Activated naive CD4-positive, alpha-beta T cell treated with anti-CD3 and anti-CD28 coated beads, Interleukin-2, amount 50 U/mL, for 24 hours (primary cell): ENCODE measurements at regions not wholly inside any gene's neighbourhood (a gene's known extent, or its start where the extent isn't known, plus 50 kb on each side); places are given as distances from the start of the nearest gene placed in this dataset.

Source experiments
- H3K27ac Mint-ChIP-seq: one replicate; pipeline ENCODE4 v1.8.0; 2021; ENCODE audit warnings: mild to moderate bottlenecking, mixed read lengths
- H3K27me3 Mint-ChIP-seq: one replicate; pipeline ENCODE4 v1.8.0; 2021; ENCODE audit warnings: mixed read lengths
- H3K36me3 Mint-ChIP-seq: one replicate; pipeline ENCODE4 v1.8.0; 2021; ENCODE audit warnings: mixed read lengths
- H3K4me1 Mint-ChIP-seq: one replicate; pipeline ENCODE4 v1.8.0; 2021; ENCODE audit warnings: mixed read lengths
- H3K4me3 Mint-ChIP-seq: one replicate; pipeline ENCODE4 v1.8.0; 2021; ENCODE audit warnings: mild to moderate bottlenecking, mixed read lengths
- H3K9me3 Mint-ChIP-seq: one replicate; pipeline ENCODE4 v1.8.0; 2021; ENCODE audit warnings: mixed read lengths

- Mint-ChIP-seq H3K27me3 (peaks cover 3% of the 10 kb centered on the region), H3K4me3 (no peak overlapping the region), H3K36me3 (no peaks in the 10 kb centered on the region), H3K4me1 (no peaks in the 10 kb centered on the region), H3K9me3 (no peaks in the 10 kb centered on the region), H3K27ac (no peak overlapping the region)
Observed at GRCh38 chr20:23198815-23199214, 112.7 kb upstream of the CD93 start.

- peaks cover 3% of the 10 kb centered on the region for H3K27me3 Mint-ChIP-seq
- H3K27ac Mint-ChIP-seq, result no peak overlapping the region
- no peak overlapping the region for H3K4me3 Mint-ChIP-seq
- no peaks in the 10 kb centered on the region for H3K36me3 Mint-ChIP-seq
- no peaks in the 10 kb centered on the region for H3K4me1 Mint-ChIP-seq
- no peaks in the 10 kb centered on the region for H3K9me3 Mint-ChIP-seq
Observed at GRCh38 chr20:23197836-23198235, 111.7 kb upstream of the CD93 start.

DNA sequence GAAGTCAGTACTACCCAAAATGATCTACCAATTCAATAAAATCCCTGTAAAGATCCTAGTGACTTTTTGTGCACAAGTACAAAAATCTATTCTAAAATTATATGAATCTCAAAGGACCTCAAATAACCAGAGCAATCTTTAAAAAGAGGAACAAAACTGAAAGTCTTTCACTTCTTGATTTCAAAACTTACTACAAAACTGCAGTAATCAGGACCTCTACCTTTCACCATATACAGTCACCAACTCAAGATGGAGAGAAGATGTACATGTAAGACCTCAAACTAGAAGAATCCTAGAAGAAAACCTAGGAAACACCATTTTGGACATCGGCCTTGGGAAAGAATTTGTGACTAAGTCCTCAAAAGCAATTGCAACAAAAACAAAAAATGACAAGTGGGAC is 109.5 kb upstream of the CD93 start:
- no peaks in the 10 kb centered on the region for H3K4me1 Mint-ChIP-seq
- H3K4me3 Mint-ChIP-seq, result no peak overlapping the region
- no peaks in the 10 kb centered on the region for H3K36me3 Mint-ChIP-seq
- H3K27ac Mint-ChIP-seq, result no peak overlapping the region
- H3K9me3 Mint-ChIP-seq, result no peaks in the 10 kb centered on the region
- H3K27me3 Mint-ChIP-seq, result peaks cover 3% of the 10 kb centered on the region

DNA sequence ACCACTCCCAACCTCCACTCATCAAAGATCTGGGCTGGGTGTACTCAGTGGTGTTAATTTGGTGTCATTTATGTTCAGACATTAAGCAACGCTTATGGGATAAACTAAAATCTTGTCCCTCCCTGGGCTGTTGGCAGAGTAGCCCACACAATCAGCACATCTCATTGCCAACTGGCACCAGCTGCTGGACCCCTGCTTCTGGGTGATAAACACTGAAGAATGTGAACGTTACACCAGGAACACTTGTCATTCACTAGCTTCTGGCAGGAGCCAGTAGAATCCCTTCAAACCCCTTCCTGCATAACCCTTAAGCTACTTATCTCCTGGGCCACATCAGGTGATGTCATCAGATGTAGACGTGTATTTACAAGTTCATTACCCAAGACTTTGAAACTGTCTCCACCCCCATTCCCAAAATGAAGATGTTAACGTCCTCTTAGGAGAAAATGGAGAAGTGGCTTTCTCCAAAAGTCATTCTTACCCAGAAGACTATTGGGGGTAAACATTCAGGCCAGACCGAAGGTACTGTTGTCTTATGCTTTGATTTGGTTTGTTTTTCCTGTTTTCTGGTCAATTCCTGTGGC is 107.8 kb upstream of the CD93 start:
- no peaks in the 10 kb centered on the region for H3K9me3 Mint-ChIP-seq
- H3K36me3 Mint-ChIP-seq, result no peaks in the 10 kb centered on the region
- no peak overlapping the region for H3K4me3 Mint-ChIP-seq
- peaks cover 1% of the 10 kb centered on the region for H3K27me3 Mint-ChIP-seq
- H3K27ac Mint-ChIP-seq, result no peak overlapping the region
- H3K4me1 Mint-ChIP-seq, result no peaks in the 10 kb centered on the region

DNA sequence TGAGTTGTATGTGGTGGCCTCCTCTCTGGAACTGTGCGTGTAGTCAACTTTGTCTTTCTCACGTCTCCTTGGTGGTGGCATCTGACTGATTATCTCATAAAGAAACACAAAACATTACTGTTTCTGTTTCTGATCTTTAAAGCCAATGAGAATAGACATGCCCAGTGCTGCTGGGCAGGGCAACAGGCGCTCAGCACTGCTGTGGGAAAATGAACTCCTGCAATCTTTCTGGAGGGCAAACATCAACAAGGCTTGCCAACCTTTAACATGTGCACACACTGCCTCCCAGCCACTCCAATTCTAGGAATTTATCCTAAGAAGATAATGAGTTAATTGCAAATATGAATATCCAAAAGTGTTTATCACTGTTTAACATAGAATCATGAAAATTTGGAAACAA is 106.3 kb upstream of the CD93 start:
- Mint-ChIP-seq H3K9me3 (no peaks in the 10 kb centered on the region), H3K4me3 (no peak overlapping the region), H3K36me3 (no peaks in the 10 kb centered on the region), H3K27ac (no peak overlapping the region), H3K4me1 (no peaks in the 10 kb centered on the region), H3K27me3 (no peaks in the 10 kb centered on the region)

DNA sequence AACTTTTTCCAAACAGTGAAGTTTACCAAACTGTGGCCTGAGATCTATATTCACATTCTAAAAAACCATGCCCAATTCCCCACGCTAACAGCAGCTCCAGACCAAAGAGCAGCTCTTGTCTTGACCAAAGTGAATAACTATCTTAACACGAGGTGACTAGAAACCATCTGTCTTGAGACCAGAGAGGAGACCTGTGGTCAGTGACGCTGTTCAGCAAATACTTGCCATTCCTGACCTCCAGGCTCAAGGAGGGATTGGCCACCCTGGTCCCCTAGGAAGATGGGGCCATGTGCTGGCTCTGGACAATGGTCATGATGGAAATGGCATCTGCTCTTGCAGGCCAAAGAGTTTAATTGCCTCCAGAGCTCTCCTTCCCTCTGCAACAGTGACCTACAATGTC is 104.4 kb upstream of the CD93 start:
- H3K27me3 Mint-ChIP-seq, result no peaks in the 10 kb centered on the region
- H3K9me3 Mint-ChIP-seq, result no peaks in the 10 kb centered on the region
- H3K4me3 Mint-ChIP-seq, result no peak overlapping the region
- H3K36me3 Mint-ChIP-seq, result no peaks in the 10 kb centered on the region
- no peak overlapping the region for H3K27ac Mint-ChIP-seq
- no peaks in the 10 kb centered on the region for H3K4me1 Mint-ChIP-seq

DNA sequence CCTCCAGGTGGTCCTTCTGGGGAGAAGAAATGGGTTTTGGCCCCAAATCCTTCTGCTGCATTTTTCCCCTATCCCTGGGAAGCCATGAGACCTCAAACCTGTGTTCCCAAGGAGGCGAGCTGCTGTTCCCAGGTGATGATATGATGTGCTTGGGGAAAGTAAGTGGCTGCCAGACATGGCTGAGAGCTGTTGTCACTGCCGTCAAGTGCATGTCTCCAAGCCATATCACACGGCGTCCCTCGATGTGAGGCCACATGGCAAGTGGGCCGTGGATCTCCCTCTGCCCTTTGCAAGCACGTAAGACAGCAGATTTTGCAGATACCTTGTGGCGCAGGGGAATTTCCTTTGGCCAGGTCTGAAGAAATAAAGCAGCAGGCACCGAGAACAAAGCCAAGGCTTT is 103.7 kb upstream of the CD93 start:
- no peak overlapping the region for H3K27ac Mint-ChIP-seq
- H3K4me1 Mint-ChIP-seq, result no peaks in the 10 kb centered on the region
- no peaks in the 10 kb centered on the region for H3K9me3 Mint-ChIP-seq
- H3K27me3 Mint-ChIP-seq, result no peaks in the 10 kb centered on the region
- H3K36me3 Mint-ChIP-seq, result no peaks in the 10 kb centered on the region
- H3K4me3 Mint-ChIP-seq, result no peak overlapping the region

DNA sequence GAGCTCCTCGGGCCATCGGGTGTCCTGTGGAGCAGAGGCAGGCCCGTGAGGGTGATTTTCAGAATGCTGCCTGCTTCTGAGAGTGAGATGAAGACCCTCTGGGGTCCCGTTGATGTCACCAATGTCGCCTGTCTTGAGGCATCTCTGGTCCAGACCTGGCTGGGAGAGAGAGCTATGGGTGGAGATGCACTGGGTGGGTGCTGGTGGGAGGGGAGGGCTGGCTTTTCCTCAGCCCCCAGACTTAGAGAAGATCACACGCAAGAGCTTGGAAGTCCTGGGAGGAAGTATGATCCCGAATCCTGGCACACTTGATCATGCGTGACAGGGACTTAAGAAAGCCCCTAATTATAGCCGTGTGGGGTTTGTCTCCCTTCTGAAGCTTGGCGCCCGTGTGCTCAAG is 103.2 kb upstream of the CD93 start:
- H3K27me3 Mint-ChIP-seq, result no peaks in the 10 kb centered on the region
- H3K27ac Mint-ChIP-seq, result no peak overlapping the region
- no peaks in the 10 kb centered on the region for H3K9me3 Mint-ChIP-seq
- no peak overlapping the region for H3K4me3 Mint-ChIP-seq
- no peaks in the 10 kb centered on the region for H3K36me3 Mint-ChIP-seq
- no peaks in the 10 kb centered on the region for H3K4me1 Mint-ChIP-seq

GRCh38 chr20:23188377-23189169 is 102.4 kb upstream of the CD93 start:
- no peaks in the 10 kb centered on the region for H3K27me3 Mint-ChIP-seq
- no peak overlapping the region for H3K27ac Mint-ChIP-seq
- no peaks in the 10 kb centered on the region for H3K36me3 Mint-ChIP-seq
- no peaks in the 10 kb centered on the region for H3K9me3 Mint-ChIP-seq
- no peaks in the 10 kb centered on the region for H3K4me1 Mint-ChIP-seq
- H3K4me3 Mint-ChIP-seq, result no peak overlapping the region

DNA sequence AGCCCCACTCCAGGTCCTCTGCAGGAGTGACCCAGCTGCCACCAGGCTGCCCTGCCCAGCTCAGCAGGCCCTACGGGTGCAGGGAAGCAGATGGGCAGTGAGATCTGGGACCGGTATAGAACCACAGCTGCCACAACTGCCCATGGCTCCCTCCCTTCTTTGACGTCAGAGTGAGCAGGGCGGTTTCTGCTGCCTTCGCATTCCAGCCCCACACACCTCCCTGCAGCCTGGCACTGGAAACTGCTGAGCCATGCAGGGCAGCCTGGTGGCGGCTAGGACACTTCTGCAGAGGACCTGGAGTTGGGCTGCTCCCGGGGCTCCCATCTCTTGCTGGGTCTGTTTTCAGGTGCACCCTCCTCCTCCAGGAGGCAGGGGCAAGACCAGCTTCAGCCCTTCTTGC is 101.6 kb upstream of the CD93 start:
- H3K27me3 Mint-ChIP-seq, result no peaks in the 10 kb centered on the region
- no peak overlapping the region for H3K4me3 Mint-ChIP-seq
- H3K36me3 Mint-ChIP-seq, result no peaks in the 10 kb centered on the region
- H3K27ac Mint-ChIP-seq, result no peak overlapping the region
- no peaks in the 10 kb centered on the region for H3K4me1 Mint-ChIP-seq
- no peaks in the 10 kb centered on the region for H3K9me3 Mint-ChIP-seq

- H3K27me3 Mint-ChIP-seq, result no peaks in the 10 kb centered on the region
- no peaks in the 10 kb centered on the region for H3K36me3 Mint-ChIP-seq
- no peak overlapping the region for H3K27ac Mint-ChIP-seq
- no peak overlapping the region for H3K4me3 Mint-ChIP-seq
- H3K4me1 Mint-ChIP-seq, result no peaks in the 10 kb centered on the region
- H3K9me3 Mint-ChIP-seq, result no peaks in the 10 kb centered on the region
Observed at GRCh38 chr20:23186808-23187207, 100.7 kb upstream of the CD93 start.

DNA sequence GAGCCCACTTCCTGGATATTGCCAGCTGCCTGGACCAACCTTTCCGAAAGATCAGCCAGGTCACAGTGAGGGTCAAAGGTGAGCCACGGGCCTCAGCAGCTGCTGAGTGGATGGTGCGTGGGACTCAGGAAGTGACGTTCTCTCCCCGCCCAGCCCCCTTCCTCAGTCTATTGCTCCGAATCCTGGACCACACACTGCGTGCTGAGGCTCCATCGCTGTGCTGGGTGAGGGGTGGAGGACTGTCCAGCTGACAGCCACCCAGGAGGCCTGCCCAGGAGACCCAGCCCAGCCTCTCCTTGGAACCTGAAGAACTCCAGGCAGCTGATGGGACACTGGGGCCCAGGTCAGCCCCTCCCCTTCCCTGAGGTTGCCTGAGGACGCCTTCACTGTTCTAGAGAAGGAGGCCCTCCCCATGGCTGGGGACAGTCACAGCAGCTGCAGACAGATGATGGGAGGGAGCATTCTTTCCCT is 94.4 kb upstream of the CD93 start:
- no peak overlapping the region for H3K4me3 Mint-ChIP-seq
- no peaks in the 10 kb centered on the region for H3K27me3 Mint-ChIP-seq
- no peaks in the 10 kb centered on the region for H3K4me1 Mint-ChIP-seq
- no peaks in the 10 kb centered on the region for H3K9me3 Mint-ChIP-seq
- H3K36me3 Mint-ChIP-seq, result no peaks in the 10 kb centered on the region
- H3K27ac Mint-ChIP-seq, result no peak overlapping the region

DNA sequence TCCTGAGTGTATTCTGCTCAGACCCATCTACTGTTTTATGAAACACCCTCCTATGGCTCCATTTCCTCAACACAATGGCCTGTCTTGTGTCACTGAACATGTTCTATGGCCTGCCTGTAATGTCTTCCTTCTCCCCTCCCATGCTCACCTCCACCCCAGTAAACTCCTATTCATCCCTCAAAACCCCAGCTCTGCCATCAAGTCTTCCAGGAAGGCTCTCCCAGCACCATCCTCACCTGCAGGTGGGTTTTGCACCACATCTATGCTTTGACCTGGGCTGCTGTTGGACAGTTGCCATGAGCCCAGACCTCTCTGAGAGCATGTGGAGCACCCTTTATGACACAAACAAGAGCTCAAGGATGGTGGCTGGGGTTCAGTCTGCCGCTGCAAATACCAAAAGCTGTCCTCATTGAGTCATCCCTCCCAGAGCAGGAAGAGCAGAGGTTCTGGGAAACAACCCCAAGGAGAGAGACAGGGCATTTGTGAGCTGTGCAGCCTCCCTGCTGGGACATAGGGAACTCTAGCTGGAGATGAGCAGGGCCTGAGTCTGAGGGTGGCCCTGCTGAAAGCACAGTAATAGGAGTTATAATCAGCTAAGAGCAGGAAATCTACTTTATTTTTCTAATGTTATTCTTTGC is 93.8 kb upstream of the CD93 start:
- Mint-ChIP-seq H3K27me3 (no peaks in the 10 kb centered on the region), H3K9me3 (no peaks in the 10 kb centered on the region), H3K4me3 (no peak overlapping the region), H3K27ac (no peak overlapping the region), H3K4me1 (no peaks in the 10 kb centered on the region), H3K36me3 (no peaks in the 10 kb centered on the region)

DNA sequence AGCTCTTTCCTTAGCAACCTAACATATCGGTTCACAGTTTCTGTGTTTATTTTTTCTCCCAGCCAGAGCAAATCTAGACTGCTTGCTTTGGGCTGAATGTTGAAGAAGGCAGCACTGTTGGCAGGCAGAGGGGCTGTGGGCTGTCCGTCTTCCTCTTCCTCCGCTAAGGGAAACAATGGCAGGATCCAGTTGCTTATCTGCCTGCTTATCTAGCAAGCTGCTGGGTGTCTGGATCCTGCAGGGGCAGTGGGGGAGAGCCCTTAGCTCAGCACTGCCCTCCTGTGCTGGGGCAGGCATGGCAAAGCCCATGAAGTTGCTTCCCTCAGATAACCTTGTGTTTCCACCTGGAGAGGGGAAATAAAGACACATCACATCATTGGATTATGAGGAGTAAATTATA is 92.7 kb upstream of the CD93 start:
- no peaks in the 10 kb centered on the region for H3K36me3 Mint-ChIP-seq
- no peaks in the 10 kb centered on the region for H3K27me3 Mint-ChIP-seq
- H3K27ac Mint-ChIP-seq, result no peak overlapping the region
- no peak overlapping the region for H3K4me3 Mint-ChIP-seq
- no peaks in the 10 kb centered on the region for H3K9me3 Mint-ChIP-seq
- H3K4me1 Mint-ChIP-seq, result no peaks in the 10 kb centered on the region

DNA sequence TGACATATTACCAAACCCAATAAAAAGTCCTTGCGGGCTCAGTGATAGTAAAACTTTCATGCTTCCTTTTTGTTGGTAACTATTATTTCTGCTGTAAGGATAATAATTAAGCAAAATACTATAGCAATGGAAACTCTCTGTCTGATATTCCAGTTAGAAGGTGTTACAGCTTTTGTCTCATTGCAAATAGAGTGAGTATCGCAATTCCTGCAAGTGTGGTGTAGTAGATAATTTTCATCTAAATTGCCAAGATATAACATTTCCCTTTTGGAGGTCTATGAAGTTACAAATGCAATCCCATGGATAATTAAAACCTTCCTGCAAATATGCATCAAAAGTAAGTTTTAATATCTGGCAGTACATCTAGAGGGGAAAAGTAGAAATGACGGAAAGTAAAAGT is 88.7 kb upstream of the CD93 start:
- Mint-ChIP-seq H3K27ac (no peak overlapping the region), H3K4me3 (no peak overlapping the region), H3K36me3 (no peaks in the 10 kb centered on the region), H3K9me3 (no peaks in the 10 kb centered on the region), H3K27me3 (no peaks in the 10 kb centered on the region), H3K4me1 (no peaks in the 10 kb centered on the region)

GRCh38 chr20:23167431-23167830 is 81.3 kb upstream of the CD93 start:
- Mint-ChIP-seq H3K36me3 (no peaks in the 10 kb centered on the region), H3K4me1 (no peaks in the 10 kb centered on the region), H3K27ac (no peak overlapping the region), H3K4me3 (no peak overlapping the region), H3K27me3 (peaks cover 1% of the 10 kb centered on the region), H3K9me3 (no peaks in the 10 kb centered on the region)
